Endothelial cell of umbilical vein (primary cell): ENCODE measurements at regions not wholly inside any gene's neighbourhood (a gene's known extent, or its start where the extent isn't known, plus 50 kb on each side); places are given as distances from the start of the nearest gene placed in this dataset.

ENCODE experiments used
- CTCF ChIP-seq, 2 donors: IDR thresholded peaks; 1 replicate in 1 of 2; 2 replicates in 1 of 2; pipeline ENCODE4 v1.5.1; 2011; ENCODE audit warnings: low read length in 2 of 2, mild to moderate bottlenecking in 2 of 2, moderate library complexity in 2 of 2, control low read depth in 1 of 2, inconsistent platforms in 1 of 2, low read depth in 1 of 2; ENCODE audit not compliant: insufficient read depth in 1 of 2; ENCODE audit errors: extremely low read depth in 1 of 2
- POLR2A ChIP-seq: IDR thresholded peaks from 2 replicates; pipeline ENCODE4 v1.6.1; 2012; ENCODE audit warnings: low read depth, mild to moderate bottlenecking, control low read depth, low read length

- TF ChIP-seq POLR2A: no peak
- no peak for TF ChIP-seq CTCF (IDR thresholded peaks at IDR 0.05; ENCODE audit: extremely low read depth in 1 of 2, insufficient read depth in 1 of 2, low read depth in 1 of 2, low read length in 2 of 2)
Observed at GRCh38 chr13:105847527-105848291, 687.8 kb downstream of the EFNB2 start.
